ENCODE measurements at regions not wholly inside any gene's neighbourhood (a gene's known extent, or its start where the extent isn't known, plus 50 kb on each side); places are given as distances from the start of the nearest gene placed in this dataset.

DNA sequence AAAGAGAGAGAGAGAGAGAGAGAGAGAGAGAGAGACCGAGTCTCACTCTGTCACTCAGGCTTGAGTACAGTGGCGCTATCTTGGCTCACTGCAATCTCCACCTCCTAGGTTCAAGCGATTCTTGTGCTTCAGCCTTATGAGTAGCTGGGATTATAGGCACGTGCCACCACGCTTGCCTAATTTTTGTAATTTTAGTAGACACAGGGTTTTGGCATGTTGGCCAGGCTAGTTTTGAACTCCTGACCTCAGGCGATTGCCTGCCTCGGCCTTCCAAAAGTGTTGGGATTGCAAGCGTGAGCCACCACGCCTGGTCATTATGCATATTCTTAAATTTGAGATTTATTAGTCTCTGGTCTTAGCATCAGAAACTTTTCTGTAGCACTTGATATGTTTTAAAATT, 317.9 kb upstream of the ATP2B1 start:
- no peak for TF ChIP-seq CTCF (IDR thresholded peaks at IDR 0.05)
- TF ChIP-seq POLR2A (IDR thresholded peaks at IDR 0.05) = no peak
